GM12801 (cell line): ENCODE measurements at regions not wholly inside any gene's neighbourhood (a gene's known extent, or its start where the extent isn't known, plus 50 kb on each side); places are given as distances from the start of the nearest gene placed in this dataset.

Source experiments
- TF ChIP-seq, protein P1 (sequence below): IDR thresholded peaks from one replicate; pipeline ENCODE4 v1.5.1; 2011; ENCODE audit warnings: control low read depth; ENCODE audit not compliant: insufficient read length; ENCODE audit errors: extremely low read depth

DNA sequence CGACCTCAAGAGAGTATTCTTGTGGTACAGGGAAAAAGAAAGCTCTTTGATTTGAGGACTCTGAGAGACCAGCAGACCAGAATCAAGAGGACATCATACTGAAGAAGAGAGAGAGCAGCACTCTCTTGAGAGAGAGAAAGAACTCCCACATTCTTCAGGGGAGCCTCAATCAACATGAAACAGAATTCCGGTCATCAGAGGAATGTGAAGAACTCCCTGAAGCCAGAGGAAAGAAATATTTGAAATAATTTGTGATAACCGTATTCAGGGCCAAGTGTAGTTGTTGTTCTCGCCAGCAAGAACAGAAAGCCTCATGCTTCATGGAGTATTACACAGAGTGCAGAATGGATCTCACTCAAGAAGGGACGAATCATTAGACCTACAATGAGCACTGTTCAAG is 363.8 kb upstream of the TMEM132C start:
- TF ChIP-seq, protein P1, sequence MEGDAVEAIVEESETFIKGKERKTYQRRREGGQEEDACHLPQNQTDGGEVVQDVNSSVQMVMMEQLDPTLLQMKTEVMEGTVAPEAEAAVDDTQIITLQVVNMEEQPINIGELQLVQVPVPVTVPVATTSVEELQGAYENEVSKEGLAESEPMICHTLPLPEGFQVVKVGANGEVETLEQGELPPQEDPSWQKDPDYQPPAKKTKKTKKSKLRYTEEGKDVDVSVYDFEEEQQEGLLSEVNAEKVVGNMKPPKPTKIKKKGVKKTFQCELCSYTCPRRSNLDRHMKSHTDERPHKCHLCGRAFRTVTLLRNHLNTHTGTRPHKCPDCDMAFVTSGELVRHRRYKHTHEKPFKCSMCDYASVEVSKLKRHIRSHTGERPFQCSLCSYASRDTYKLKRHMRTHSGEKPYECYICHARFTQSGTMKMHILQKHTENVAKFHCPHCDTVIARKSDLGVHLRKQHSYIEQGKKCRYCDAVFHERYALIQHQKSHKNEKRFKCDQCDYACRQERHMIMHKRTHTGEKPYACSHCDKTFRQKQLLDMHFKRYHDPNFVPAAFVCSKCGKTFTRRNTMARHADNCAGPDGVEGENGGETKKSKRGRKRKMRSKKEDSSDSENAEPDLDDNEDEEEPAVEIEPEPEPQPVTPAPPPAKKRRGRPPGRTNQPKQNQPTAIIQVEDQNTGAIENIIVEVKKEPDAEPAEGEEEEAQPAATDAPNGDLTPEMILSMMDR, result no peak

DNA sequence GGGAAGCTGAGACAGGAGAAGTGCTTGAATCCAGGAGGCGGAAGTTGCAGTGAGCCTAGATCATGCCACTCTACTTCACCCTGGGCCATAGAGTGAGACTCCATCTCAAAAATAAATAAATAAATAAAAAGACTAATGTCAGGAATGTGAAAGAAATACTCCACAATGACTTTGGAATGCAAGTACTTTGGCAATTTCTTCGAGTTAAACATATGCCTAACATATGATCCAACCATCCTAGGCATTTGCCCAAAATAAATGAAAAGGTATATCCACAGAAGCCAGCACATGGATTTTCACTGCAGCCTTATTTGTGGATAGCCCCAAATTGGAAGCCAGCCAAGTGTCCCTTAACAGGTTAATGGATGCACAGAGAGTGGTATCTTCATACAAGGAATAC is 357.9 kb upstream of the TMEM132C start:
- TF ChIP-seq, protein P1, result no peak

DNA sequence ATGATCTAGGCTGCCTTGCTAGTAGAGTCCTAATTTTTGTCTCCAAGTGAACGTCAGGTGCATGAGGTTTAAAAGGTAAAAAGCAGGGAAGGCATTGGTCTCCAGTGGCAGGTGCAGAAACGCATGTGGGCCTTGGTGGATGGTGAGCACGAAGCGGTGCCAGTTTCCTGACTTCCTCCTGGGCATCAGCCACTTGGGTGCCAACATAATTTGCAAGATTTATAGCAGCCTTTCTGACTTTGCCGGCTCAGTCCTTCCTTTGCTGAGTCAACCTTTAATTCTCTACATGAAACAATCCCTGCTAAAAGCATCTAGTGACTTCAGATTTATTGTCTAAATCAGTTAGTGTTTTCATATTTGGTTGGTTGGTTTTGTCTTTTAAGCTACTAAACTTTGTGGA is 355.7 kb upstream of the TMEM132C start:
- TF ChIP-seq, protein P1, result no peak

DNA sequence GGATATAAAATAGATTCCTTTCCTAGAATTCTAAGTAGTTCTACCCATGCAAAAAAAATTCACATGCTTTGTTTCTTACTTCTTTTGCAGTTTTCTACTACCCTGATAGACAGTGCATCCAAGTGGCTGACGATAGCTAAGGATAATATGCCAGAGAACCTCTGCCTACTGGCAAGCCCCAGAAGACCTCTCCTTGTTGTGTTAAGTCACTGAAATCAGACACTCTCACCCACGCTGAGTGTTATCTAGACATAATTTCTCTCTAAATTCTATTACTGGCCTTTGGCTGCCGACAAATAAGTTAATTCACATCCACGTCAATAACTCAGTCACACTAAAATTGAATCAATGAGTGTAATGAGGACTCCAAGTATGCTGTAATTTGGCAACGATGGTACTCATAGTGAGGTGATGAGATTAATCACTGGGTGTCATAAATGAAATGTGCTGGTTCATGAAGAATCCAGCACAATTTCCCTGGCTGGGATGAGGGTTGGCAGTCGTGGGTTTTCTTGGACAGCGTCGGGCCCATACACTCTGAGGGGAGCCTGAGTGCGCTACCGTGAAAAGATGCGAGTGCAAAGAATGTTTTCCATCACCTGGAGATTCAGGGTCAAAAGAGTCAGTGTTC is 354.8 kb upstream of the TMEM132C start:
- TF ChIP-seq, protein P1, result no peak

DNA sequence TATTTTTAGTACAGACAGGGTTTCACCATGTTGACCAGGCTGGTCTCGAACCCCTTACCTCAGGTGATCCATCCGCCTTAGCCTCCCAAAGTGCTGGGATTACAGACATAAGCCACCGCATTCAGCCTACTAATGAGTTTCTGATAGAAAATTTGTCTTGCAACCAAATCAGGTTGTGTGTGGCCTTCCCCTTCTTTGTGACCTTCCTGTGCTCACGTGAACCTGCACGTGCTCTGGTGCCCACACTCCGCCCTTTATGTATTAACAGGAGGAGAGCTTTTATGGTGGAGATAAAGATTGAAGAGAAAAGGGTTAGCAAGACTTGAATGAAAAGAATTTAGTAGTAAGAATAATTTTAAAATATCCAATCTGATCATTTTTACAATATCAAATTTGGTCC is 343.5 kb upstream of the TMEM132C start:
- TF ChIP-seq, protein P1, result no peak

DNA sequence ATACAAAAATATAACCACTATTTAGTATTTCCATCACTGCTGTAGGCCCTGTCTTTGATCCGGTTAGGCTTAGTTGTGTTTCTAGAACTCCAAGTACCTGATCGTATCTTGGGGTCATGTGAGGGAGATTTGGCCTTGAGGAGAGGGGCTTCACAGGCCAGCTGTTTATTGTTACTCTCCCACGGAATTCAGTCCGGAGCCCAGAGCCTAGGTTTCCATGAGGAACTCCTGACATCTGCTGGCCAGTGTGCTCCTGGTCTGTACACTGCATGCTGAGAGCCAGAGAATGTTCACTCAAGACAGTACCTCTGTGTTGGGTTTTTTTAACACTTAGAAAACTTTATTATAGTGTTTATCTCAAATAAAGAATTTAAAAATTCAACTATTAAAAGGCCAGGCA is 341.0 kb upstream of the TMEM132C start:
- TF ChIP-seq, protein P1, result no peak

DNA sequence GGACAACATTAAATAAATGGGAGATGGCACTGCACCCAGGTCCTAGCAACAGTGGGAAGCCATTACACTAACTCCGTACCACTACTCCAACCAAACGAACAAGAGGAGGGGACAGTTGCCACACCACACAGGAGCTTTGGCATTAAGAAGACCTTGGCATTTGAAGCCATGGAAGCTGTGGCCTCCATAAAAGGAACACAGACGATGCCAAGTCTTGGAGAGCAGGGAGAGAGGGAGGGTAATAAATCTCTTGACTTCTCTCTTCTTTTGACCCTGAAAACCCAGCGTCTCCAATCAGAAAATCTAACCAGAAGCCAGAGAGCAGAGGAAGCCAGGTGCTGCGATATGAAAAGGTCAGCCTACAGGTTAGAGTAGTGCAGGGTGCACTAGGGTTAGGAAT is 338.8 kb upstream of the TMEM132C start:
- TF ChIP-seq, protein P1, result no peak
